K562 (cell line): ENCODE measurements at regions not wholly inside any gene's neighbourhood (a gene's known extent, or its start where the extent isn't known, plus 50 kb on each side); places are given as distances from the start of the nearest gene placed in this dataset.

Experiments
- ATF4 ChIP-seq: fragments of 450-650 bp; formaldehyde crosslinking; IDR thresholded peaks from 2 replicates; pipeline ENCODE4 v1.4.0; 2022; ENCODE audit warnings: mild to moderate bottlenecking, moderate library complexity
- CBFB ChIP-seq: sonication (generic); formaldehyde crosslinking; IDR thresholded peaks from 2 replicates; pipeline ENCODE4 v1.4.0; 2020; ENCODE audit warnings: mild to moderate bottlenecking, missing genetic modification reagents
- DACH1 ChIP-seq: fragments of 450-650 bp; IDR thresholded peaks from 2 replicates; pipeline ENCODE4 v1.6.1; 2018; ENCODE audit not compliant: partially characterized antibody
- E2F5 ChIP-seq: sonication (generic); formaldehyde crosslinking; IDR thresholded peaks from 2 replicates; pipeline ENCODE4 v1.8.0; 2022; ENCODE audit warnings: mild to moderate bottlenecking, missing genetic modification reagents
- ERF ChIP-seq: fragments of 450-650 bp; formaldehyde crosslinking; IDR thresholded peaks from 2 replicates; pipeline ENCODE4 v1.4.0; 2020; ENCODE audit warnings: mild to moderate bottlenecking, mixed read lengths
- ESRRA ChIP-seq: fragments of 450-650 bp; IDR thresholded peaks from 2 replicates; pipeline ENCODE4 v1.6.1; 2014; ENCODE audit warnings: low read depth, mild to moderate bottlenecking, moderate library complexity, borderline replicate concordance
- KDM4B ChIP-seq, 2 experiments: fragments of 450-650 bp in 1 of 2; sonication (generic) in 1 of 2; IDR thresholded peaks; 2 replicates each; pipeline ENCODE4 v1.6.1; 2016 to 2017; ENCODE audit warnings: borderline replicate concordance in 2 of 2, antibody characterized with exemption in 1 of 2, low read depth in 1 of 2, mild to moderate bottlenecking in 1 of 2
- LCOR ChIP-seq: sonication (generic); formaldehyde crosslinking; IDR thresholded peaks from 2 replicates; pipeline ENCODE4 v1.8.0; 2022; ENCODE audit warnings: mild to moderate bottlenecking, missing genetic modification reagents
- NBN ChIP-seq: fragments of 450-650 bp; IDR thresholded peaks from 2 replicates; pipeline ENCODE4 v1.6.1; 2016; ENCODE audit warnings: low read depth, mild to moderate bottlenecking
- NR1H2 ChIP-seq: sonication (generic); formaldehyde crosslinking; IDR thresholded peaks from 2 replicates; pipeline ENCODE4 v1.4.0; 2020; ENCODE audit warnings: mild to moderate bottlenecking, missing genetic modification reagents
- SNAPC5 ChIP-seq: fragments of 250-450 bp; sonication (Bioruptor Pico); IDR thresholded peaks from 2 replicates; pipeline ENCODE4 v1.8.0; 2021; ENCODE audit warnings: moderate library complexity, mild to moderate bottlenecking, inconsistent platforms
- SREBF2 ChIP-seq: sonication (generic); formaldehyde crosslinking; IDR thresholded peaks from 2 replicates; pipeline ENCODE4 v1.4.0; 2020; ENCODE audit warnings: mild to moderate bottlenecking, missing genetic modification reagents
- TEAD1 ChIP-seq, 2 experiments: fragments of 450-650 bp in 1 of 2; sonication (generic) in 1 of 2; formaldehyde crosslinking; IDR thresholded peaks; 2 replicates each; pipeline versions ENCODE4 v1.4.0 to v1.8.0; 2020 to 2022; ENCODE audit warnings: mild to moderate bottlenecking in 2 of 2, missing genetic modification reagents in 1 of 2
- THRB ChIP-seq: fragments of 450-650 bp; formaldehyde crosslinking; conservative IDR thresholded peaks from 2 replicates; pipeline ENCODE4 v1.4.0; 2022; ENCODE audit warnings: mild to moderate bottlenecking, missing genetic modification characterization
- USF1 ChIP-seq: sonication (generic); formaldehyde crosslinking; IDR thresholded peaks from 2 replicates; pipeline ENCODE4 v1.9.0; 2022; ENCODE audit warnings: mild to moderate bottlenecking, missing genetic modification reagents
- ZNF263 ChIP-seq: sonication (generic); formaldehyde crosslinking; IDR thresholded peaks from 2 replicates; pipeline ENCODE4 v1.8.0; 2022; ENCODE audit warnings: mild to moderate bottlenecking, missing genetic modification reagents, borderline replicate concordance
- ZNF3 ChIP-seq: fragments of 250-450 bp; sonication (Bioruptor Pico); IDR thresholded peaks from 2 replicates; pipeline ENCODE4 v1.5.0; 2021; ENCODE audit warnings: mild to moderate bottlenecking, moderate library complexity
- ZNF444 ChIP-seq: fragments of 250-450 bp; sonication (Bioruptor Pico); IDR thresholded peaks from 2 replicates; pipeline ENCODE4 v1.4.0; 2020; ENCODE audit warnings: mild to moderate bottlenecking, moderate library complexity
- ZNF511 ChIP-seq: sonication (generic); formaldehyde crosslinking; IDR thresholded peaks from 2 replicates; pipeline ENCODE4 v1.8.0; 2022; ENCODE audit warnings: mild to moderate bottlenecking, missing genetic modification reagents
- TF ChIP-seq, protein P1 (sequence below): sonication (generic); formaldehyde crosslinking; IDR thresholded peaks from 2 replicates; pipeline ENCODE4 v1.8.1; 2023; ENCODE audit warnings: mild to moderate bottlenecking, missing genetic modification reagents

GRCh38 chr22:22109693-22110466, 127.3 kb upstream of the TOP3B start (continued):
- 0 out of 2 replicates have a peak, but pooled peaks have one; percentile 13 for TF ChIP-seq SREBF2 (CRISPR knock-in tag)
- TF ChIP-seq USF1 (CRISPR knock-in tag), result no peak
- TF ChIP-seq ZNF263 (CRISPR knock-in tag), result 0 out of 2 replicates have a peak, but pooled peaks have one; percentile 18
- TF ChIP-seq ZNF511 (CRISPR knock-in tag), result peak; percentile 83; the same call in 1 of the 2 replicates
- TF ChIP-seq ATF4 (CRISPR knock-in tag), result 0 out of 2 replicates have a peak, but pooled peaks have one; percentile 16
- TF ChIP-seq KDM4B (IDR thresholded peaks at IDR 0.05; ENCODE audit: borderline replicate concordance in 2 of 2, low read depth in 1 of 2), result no peak
- TF ChIP-seq THRB (CRISPR knock-in tag), result 0 out of 2 replicates have a peak, but pooled peaks have one; percentile 72
- TF ChIP-seq ERF (CRISPR knock-in tag), result 0 out of 2 replicates have a peak, but pooled peaks have one; percentile 34
- TF ChIP-seq NR1H2, result 0 out of 2 replicates have a peak, but pooled peaks have one; percentile 86
- 0 out of 2 replicates have a peak, but pooled peaks have one; percentile 48 for TF ChIP-seq E2F5 (CRISPR knock-in tag)
- no peak for TF ChIP-seq NBN
- TF ChIP-seq ZNF444 (CRISPR knock-in tag), result 0 out of 2 replicates have a peak, but pooled peaks have one; percentile 61
- TF ChIP-seq, protein P1, sequence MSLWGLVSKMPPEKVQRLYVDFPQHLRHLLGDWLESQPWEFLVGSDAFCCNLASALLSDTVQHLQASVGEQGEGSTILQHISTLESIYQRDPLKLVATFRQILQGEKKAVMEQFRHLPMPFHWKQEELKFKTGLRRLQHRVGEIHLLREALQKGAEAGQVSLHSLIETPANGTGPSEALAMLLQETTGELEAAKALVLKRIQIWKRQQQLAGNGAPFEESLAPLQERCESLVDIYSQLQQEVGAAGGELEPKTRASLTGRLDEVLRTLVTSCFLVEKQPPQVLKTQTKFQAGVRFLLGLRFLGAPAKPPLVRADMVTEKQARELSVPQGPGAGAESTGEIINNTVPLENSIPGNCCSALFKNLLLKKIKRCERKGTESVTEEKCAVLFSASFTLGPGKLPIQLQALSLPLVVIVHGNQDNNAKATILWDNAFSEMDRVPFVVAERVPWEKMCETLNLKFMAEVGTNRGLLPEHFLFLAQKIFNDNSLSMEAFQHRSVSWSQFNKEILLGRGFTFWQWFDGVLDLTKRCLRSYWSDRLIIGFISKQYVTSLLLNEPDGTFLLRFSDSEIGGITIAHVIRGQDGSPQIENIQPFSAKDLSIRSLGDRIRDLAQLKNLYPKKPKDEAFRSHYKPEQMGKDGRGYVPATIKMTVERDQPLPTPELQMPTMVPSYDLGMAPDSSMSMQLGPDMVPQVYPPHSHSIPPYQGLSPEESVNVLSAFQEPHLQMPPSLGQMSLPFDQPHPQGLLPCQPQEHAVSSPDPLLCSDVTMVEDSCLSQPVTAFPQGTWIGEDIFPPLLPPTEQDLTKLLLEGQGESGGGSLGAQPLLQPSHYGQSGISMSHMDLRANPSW (CRISPR knock-in tag), result peak; percentile 80; the same call in 1 of the 2 replicates
- TF ChIP-seq ESRRA, result no peak
- peak; percentile 86; the same call in 1 of the 2 replicates for TF ChIP-seq CBFB
- TF ChIP-seq ZNF3 (CRISPR knock-in tag), result no peak
- TF ChIP-seq SNAPC5 (CRISPR knock-in tag), result no peak
- TF ChIP-seq TEAD1 (CRISPR knock-in tag; IDR thresholded peaks at IDR 0.05), result peak; percentile 52 to 86; a peak in 2 of 4 replicates
- peak; percentile 81; the same call in 1 of the 2 replicates for TF ChIP-seq LCOR
- no peak for TF ChIP-seq DACH1
